Left renal pelvis (tissue), 4 donors: ENCODE measurements at regions not wholly inside any gene's neighbourhood (a gene's known extent, or its start where the extent isn't known, plus 50 kb on each side); places are given as distances from the start of the nearest gene placed in this dataset.
"Not testable (repeated sequence)": the region's sequence is repeated elsewhere in the genome, so short reads cannot be mapped to it uniquely, and the experiment has no call there.

ENCODE experiments used
- DNase-seq, 4 donors: peaks; one replicate each; pipeline ENCODE4 v3.0.0-alpha.2; 2013; ENCODE audit warnings: low read depth in 4 of 4, low spot score in 3 of 4

DNA sequence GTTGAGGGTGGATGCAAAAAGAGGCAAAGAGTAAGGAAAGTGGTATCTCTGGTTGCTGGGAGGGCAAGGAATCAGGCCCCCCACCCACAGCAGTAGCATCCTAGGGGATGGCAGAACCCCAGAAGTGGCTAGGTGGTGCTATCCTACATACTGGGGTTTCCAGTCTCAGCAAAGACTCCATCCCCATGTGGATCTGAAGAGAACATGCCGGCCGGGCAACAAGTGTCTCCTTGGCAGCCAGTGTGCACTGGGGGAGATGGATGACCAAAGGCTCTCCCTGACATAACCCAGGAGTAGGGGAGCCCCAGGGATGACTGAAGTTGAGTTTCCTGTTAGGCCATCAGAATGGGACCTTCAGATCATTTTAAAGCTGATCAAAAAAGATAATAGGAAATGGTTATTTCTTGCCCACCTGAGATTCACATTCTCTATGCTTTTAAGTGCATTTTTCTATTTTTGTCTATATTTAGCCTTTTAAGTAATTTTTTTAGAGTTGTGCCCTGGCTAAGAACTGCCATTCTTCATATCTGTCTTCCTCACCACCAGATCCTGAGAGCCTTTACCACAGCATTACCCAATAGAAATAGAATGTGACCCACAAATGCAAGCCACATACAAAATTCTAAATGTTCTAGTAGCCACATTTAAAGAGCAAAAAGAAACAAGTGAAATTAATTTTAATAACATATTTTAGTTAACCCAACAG, 78.7 kb upstream of the SMIM23 start:
- DNase-seq, result no peak

DNA sequence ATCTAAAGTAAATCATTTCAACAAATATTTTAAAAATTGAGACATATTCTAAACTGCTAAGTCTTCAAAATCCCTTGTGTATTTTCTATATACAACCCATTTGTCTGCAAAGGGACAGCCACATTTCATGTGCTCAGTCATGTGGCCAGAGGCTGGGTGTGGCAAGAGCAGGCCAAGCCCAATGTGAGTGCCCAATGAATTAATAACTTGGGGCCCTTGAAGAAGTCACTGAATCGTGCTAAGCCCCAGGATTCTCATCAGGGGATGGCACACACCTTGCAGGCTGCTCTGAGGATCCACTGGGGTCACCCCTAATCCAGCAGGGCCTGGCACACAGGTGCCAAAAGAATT, 78.2 kb upstream of the SMIM23 start:
- DNase-seq, result no peak

DNA sequence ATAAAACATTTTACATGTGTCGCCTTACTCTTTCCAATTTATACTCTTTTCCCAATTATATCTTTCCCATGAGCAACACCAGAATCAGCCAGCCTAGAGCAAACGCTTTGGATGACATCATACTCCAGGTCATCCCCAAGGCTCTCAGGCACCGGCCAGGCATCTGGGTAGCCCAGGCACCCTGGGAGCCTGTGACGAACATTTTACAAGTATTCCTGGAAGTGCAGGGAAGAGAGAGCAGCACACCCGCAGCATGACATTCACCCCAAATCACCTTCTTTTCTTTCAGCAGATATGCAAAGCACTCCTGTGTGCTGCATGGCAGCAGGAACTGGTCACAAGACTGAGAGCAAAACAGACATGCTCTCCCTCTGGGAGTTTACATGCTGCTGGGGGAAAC, 75.7 kb upstream of the SMIM23 start:
- no peak for DNase-seq

DNA sequence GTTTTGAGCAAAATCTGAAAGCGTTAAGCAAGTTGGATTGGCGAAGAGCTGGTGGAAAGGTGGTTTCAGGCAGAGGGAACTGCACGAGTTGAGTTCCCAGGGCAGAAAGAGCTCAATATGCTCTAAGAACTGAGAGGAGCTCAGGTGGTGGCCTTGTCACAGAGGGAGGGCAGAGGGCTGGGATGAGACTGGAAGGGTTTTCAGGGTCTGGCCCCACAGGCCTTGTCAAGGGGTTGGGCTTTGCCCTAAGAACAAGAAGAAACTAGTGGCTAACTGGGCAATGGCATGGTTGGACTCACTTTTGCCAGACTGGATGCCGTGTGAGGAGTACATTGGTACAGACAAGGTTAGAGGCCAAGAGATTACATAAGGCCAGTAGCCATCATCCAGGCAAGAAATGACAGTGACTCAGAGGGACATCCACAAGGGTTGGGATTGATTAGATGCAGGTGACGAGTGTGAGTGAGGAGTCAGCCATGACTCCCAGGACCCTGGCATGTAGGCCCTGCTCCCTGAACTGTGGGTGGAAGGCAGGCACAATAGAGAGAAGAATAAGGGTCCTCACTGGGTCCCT, 75.1 kb upstream of the SMIM23 start:
- DNase-seq, result no peak

DNA sequence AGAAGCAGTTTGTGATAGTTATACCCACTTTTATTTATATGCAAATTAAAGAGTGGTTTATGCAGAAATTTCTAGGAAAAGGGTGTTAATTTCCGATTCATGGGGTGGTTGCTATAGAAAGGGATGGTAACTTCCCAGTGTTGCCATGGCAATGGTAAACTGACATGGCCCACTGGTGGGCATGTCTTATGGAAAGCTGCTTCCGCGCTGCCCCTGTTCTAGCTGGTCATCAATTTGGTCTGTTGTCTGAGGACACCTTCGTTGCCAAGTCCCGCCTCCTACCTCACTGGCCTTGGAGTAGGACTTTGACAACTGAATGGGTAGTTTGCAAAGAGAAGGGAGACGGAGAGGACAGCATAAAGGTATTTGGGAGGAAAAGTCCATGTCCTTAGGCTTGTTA, 74.0 kb upstream of the SMIM23 start:
- no peak for DNase-seq

DNA sequence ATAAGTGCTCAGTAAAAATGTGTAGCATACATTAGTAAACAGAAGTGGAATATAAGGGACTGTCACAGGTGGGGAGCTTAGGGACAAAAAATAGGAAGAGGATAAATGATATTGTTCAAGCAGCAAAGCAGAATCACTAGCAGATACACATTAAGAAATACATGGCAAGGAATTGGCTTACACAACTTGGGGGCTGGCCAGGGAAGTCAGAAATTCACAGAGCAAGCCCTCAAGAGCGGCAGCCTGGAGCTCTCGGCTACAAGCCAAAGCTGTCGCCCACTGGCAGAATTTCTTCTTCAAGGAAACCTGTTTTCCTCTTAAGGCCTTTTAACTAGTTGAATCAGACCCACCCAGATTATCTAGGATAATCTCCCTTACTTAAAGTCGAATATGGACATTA, 73.0 kb upstream of the SMIM23 start:
- DNase-seq, result no peak

DNA sequence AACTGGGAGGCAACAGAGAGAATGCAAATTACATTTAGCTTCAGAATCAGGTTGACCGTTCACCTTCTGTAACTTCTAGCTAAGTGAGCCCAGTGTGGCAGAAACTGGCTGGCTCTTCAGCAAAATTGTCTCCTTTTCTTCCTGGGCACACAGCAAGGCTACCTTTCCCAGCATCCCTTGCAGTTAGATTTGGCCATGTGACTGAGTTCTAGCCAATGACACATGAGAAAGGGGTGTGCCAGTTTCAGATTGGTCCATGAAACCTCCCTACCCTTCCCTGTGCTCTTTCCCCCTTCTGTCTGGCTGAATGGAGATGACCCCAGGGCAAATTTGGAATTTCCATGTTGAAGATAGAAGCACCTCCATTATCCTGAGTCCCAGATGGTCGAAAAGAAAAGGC, 72.5 kb upstream of the SMIM23 start:
- DNase-seq, result no peak

DNA sequence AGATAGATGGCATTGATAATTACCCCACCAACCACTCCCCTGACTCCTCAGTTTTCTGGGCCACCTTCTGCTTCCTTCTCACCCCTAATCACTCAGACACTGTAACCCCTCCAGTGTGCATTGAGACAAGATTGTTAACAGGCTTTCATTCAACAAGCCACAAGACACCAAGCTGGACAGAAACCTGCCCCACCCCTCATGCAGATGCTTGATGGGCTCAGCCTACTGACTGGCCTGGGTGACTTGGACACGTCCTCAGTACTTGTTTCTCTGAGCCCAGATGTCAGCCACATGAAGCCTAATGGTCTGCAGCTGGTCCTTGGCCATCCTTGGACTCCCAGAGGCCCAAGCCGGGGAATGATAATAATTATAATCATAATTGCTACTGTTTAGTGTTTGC, 71.4 kb upstream of the SMIM23 start:
- no peak for DNase-seq

DNA sequence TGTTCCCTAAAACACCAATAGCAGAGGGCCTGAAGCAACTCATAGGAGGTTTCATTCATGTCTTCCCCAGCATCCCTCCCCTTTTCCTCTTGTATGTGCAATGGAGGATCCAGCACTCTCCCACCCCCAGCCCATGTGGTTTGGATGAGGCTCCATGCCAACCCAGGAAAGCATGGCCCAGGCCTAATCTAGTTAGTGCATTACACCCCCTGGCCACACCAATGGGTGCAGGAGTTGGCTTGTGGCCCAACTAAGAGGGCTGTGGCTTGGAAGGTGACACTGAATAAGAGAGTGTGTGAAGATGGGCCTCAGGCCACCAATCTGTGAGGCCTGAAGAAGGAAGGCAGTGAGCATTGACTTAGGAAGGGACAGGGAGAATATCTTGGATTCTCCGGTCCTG, 70.8 kb upstream of the SMIM23 start:
- no peak for DNase-seq

DNA sequence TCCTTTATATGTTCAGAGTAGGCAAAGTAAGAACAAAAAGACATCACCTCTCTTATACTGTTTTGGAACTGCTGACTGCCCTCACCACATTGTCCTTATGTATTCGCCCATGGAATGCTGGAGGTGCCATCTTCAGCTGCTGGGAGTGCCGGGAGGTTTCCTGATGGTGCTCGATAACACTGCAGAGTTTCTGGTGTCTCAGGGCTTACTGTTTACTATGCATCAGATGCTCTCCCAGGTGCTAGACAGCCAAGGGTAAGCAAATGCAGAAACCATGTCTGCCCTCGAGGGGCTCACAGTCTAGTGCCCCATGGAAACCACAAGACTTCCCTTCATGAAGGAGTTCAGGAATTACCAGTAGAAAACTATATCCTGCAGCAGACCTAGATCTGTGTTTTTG, 70.1 kb upstream of the SMIM23 start:
- DNase-seq, result no peak

DNA sequence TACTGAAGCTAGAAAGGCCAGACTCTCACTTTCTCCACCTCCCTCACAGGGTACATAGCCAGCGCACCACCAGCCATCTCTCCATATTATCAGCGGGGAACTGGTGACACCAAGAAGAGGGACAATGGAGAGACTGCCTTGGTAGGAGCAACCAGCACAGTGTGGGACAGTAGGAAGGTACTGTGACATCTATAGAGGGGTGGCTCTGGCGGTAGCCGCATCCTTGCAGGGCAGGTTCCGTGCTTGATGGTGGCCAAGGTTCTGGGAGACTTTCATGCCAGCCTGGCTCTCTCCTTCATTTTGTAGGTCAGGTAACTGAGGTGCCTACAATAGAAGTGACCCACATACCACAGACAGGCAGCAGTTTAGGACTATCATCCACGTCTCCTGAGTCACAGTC, 65.5 kb upstream of the SMIM23 start:
- DNase-seq, result no peak

DNA sequence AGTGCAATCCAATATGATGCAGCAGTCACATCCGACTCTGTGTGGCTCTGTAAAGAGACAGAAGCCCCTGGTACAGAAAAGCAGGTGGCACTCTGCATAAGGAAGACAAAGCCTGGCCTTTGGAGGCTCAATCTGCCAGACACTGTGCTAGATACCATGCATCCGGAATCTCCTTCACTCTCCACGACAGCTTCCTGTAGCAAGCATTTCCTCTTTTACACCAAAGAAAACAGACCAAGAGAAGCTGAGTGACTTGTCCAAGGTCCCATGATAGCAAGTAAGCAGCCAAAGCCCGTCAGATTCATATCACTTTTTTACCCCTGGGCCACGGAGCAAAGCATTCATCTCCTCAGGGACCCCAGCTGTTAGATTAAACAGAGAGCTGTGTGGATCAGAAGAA, 64.2 kb upstream of the SMIM23 start:
- no peak for DNase-seq

DNA sequence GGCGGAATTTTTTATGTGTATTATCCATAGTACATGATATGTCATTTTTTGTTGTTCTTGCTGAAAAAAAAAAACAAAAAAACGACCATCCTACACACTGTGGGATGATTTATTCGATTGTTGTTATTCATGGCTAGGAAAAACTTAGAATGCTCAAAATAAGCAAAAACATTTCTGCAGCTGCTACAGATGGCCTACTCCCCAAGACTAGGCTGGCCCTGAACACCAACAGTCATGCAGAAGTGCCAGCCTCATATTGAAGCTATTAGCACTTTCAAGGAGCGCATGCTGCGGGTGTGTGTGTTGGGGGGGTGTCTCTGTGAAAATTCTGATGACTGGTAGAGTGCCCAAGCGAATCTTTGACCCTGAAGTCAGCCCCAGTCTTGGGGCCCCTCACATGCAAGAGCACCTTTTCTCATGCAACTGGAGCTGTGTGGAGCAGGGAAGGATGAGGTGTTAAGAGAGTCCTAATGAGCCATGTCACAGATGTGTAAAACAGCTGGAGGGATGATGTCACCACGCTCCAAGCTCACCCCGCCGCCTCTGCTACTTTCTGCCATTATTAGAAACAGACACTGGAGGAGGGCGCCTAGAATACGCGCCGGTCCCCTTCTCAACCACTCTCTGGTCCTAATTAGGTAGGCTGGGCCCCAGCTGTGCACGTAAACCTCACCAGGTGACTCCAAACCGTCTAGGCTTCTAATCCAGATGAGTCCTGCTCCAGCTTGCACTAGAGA, 61.0 kb upstream of the SMIM23 start:
- DNase-seq, result no peak

DNA sequence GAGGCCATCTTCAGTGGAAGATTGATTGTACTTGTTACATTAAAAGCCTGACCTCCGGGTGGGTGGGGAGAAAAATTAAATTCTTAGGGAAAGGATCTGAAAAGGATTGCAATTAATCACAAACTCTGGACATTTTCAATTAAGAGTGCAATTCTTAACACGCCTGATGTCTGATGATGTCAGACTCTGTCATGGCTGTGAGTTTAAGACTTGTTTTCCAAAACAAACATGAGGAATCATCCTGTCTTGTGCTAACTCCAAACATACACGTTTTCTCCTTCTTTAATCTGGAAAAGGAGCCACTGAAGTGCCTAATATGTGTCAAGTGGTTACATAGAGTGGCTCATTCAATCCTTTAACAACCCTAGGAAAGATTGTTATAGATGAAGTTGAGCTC, 60.4 kb upstream of the SMIM23 start:
- no peak for DNase-seq

DNA sequence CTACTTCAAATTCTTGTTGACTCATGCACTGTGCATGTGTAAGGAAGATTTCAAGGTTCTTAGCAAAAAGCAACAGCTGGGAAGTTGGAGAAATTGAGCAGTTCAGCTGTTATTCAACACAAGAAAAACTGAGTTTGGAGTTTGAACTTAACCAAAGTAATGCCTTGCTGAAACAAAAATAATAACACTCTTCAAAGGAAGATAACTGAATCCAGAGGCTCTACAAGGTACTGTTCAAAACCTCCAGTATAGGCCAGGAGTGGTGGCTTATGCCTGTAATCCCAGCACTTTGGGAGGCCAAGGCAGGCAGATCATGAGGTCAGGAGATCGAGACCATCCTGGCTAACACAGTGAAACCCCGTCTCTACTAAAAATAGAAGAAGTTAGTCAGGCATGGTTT, 58.8 kb upstream of the SMIM23 start:
- DNase-seq, result not testable (repeated sequence)

DNA sequence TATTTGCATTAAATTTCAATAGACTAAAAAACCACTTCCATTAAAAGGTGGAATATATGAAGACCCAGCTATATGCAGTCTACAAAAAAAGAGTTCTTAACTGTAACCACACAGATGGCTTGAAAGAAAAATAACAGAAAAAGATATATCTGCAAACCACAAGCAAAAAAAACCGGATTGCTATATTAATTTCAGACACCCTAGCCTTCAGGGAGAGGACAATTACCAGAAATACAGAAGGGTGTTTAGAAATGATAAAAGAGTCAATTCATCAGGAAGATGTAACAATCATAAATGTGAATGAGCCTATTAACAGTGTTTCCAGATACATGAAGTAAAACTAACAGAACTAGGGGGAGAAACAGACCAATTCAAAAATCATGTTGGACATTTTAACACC, 56.9 kb upstream of the SMIM23 start:
- no peak for DNase-seq
